GM23338 (cell line): ENCODE measurements at regions not wholly inside any gene's neighbourhood (a gene's known extent, or its start where the extent isn't known, plus 50 kb on each side); places are given as distances from the start of the nearest gene placed in this dataset.

Source experiments
- ATAC-seq: fragments of 200-7000 bp; cut with Tn5 transposase; 3 replicates; pipeline ENCODE4 v1.9.1; 2020
- DNase-seq: peaks from one replicate; pipeline ENCODE4 v3.0.0-alpha.2; 2015; ENCODE audit warnings: low spot score
- H2AFZ ChIP-seq: fragments of 200-600 bp; sonication (generic); 2 replicates; pipeline ENCODE4 v1.8.0; 2016; ENCODE audit warnings: antibody characterized with exemption, mild to moderate bottlenecking, moderate library complexity
- H3F3A ChIP-seq: fragments of 200-600 bp; sonication (generic); replicated peaks from 2 replicates; pipeline ENCODE4 v1.8.0; 2017; ENCODE audit warnings: antibody characterized with exemption, mixed run types, low read depth
- H3K27ac ChIP-seq: fragments of 200-600 bp; sonication (generic); 2 replicates; pipeline ENCODE4 v1.6.1; 2016; ENCODE audit warnings: low read depth
- H3K27me3 ChIP-seq: fragments of 200-600 bp; sonication (generic); 2 replicates; pipeline ENCODE4 v1.8.0; 2016; ENCODE audit warnings: mild to moderate bottlenecking, mixed run types, moderate library complexity; ENCODE audit not compliant: insufficient read depth
- H3K36me3 ChIP-seq: fragments of 200-600 bp; sonication (generic); 2 replicates; pipeline ENCODE4 v1.8.0; 2016; ENCODE audit warnings: mild to moderate bottlenecking; ENCODE audit not compliant: insufficient read depth
- H3K4me1 ChIP-seq: fragments of 200-600 bp; sonication (generic); 2 replicates; pipeline ENCODE4 v1.8.0; 2016; ENCODE audit warnings: mild to moderate bottlenecking, moderate library complexity; ENCODE audit not compliant: insufficient read depth
- H3K4me2 ChIP-seq: fragments of 200-600 bp; sonication (generic); 2 replicates; pipeline ENCODE4 v1.7.1; 2017; ENCODE audit warnings: mixed run types
- H3K4me3 ChIP-seq: fragments of 200-600 bp; sonication (generic); 2 replicates; pipeline ENCODE4 v1.6.1; 2016; ENCODE audit warnings: mixed run types
- H3K79me2 ChIP-seq: fragments of 200-600 bp; sonication (generic); replicated peaks from 2 replicates; pipeline ENCODE4 v1.8.0; 2017; ENCODE audit warnings: mild to moderate bottlenecking; ENCODE audit not compliant: insufficient read depth
- H3K9me2 ChIP-seq: fragments of 200-600 bp; sonication (generic); 2 replicates; pipeline ENCODE4 v1.8.0; 2017; ENCODE audit not compliant: insufficient read depth
- H4K20me1 ChIP-seq: fragments of 200-600 bp; sonication (generic); replicated peaks from 2 replicates; pipeline ENCODE4 v1.8.0; 2017; ENCODE audit warnings: mild to moderate bottlenecking; ENCODE audit not compliant: insufficient read depth
- H3K27ac Mint-ChIP-seq: 2 replicates; pipeline ENCODE4 v1.8.0; 2020; ENCODE audit warnings: inconsistent platforms, mild to moderate bottlenecking, moderate library complexity, mixed read lengths
- H3K27me3 Mint-ChIP-seq: 3 replicates; pipeline ENCODE4 v1.8.0; 2022; ENCODE audit warnings: low read depth, mild to moderate bottlenecking, moderate library complexity, mixed read lengths, inconsistent platforms; ENCODE audit not compliant: insufficient read depth, poor library complexity
- H3K36me3 Mint-ChIP-seq: 3 replicates; pipeline ENCODE4 v1.8.0; 2021; ENCODE audit warnings: low read depth, mild to moderate bottlenecking, inconsistent platforms, moderate library complexity, mixed read lengths
- H3K4me1 Mint-ChIP-seq: 3 replicates; pipeline ENCODE4 v1.8.0; 2020; ENCODE audit warnings: mild to moderate bottlenecking, inconsistent platforms, mixed read lengths
- H3K4me3 Mint-ChIP-seq: 3 replicates; pipeline ENCODE4 v1.8.0; 2021; ENCODE audit warnings: moderate library complexity, mild to moderate bottlenecking, inconsistent platforms, mixed read lengths
- H3K9me3 Mint-ChIP-seq: 3 replicates; pipeline ENCODE4 v1.8.0; 2020; ENCODE audit warnings: moderate library complexity, mild to moderate bottlenecking, inconsistent platforms, mixed read lengths
- EZH2 ChIP-seq: fragments of 200-600 bp; sonication (generic); IDR thresholded peaks from one replicate; pipeline ENCODE4 v1.8.0; 2017; ENCODE audit warnings: antibody characterized with exemption, mild to moderate bottlenecking, low read depth; ENCODE audit not compliant: unreplicated experiment
- EZH2phosphoT487 ChIP-seq: fragments of 200-600 bp; sonication (generic); IDR thresholded peaks from one replicate; pipeline ENCODE4 v1.8.1; 2018; ENCODE audit warnings: antibody characterized with exemption; ENCODE audit not compliant: unreplicated experiment
- NANOG ChIP-seq: IDR thresholded peaks from 2 replicates; pipeline ENCODE4 v1.6.1; 2016; ENCODE audit warnings: antibody characterized with exemption, borderline replicate concordance
- POLR2AphosphoS5 ChIP-seq: IDR thresholded peaks from 2 replicates; pipeline ENCODE4 v1.6.1; 2016; ENCODE audit warnings: antibody characterized with exemption, low read depth
- STAT1 ChIP-seq: IDR thresholded peaks from one replicate; pipeline ENCODE4 v1.6.1; 2016; ENCODE audit warnings: antibody characterized with exemption; ENCODE audit not compliant: unreplicated experiment
- TF ChIP-seq, protein P1 (sequence below): fragments of 250-450 bp; sonication (Bioruptor Pico); IDR thresholded peaks from 2 replicates; pipeline ENCODE4 v1.5.0; 2020; ENCODE audit warnings: mild to moderate bottlenecking, moderate library complexity

DNA sequence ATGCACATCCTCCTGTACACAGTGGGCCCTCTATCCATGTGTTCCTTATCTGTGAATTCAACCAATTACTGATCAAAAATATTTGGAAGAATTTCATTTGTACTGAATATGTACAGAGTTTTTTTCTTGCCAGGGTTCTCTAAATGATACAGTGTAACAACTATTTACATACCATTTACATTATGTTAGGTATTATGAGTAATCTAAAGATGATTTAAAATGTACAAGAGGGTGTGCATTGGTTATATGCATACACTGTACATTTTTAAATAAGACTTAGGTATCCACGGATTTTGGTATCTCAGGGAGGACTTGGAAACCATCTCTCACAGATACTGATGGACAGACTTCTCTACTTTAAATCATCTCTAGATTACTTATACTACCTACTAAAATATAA lies 1333.9 kb downstream of the PCDH18 start:
- no peaks in the 10 kb centered on the region for H3K79me2 ChIP-seq
- H3K9me2 ChIP-seq = no peaks in the 10 kb centered on the region
- DNase-seq (no peak), ATAC-seq (no peak)
- no peaks in the 10 kb centered on the region for H3K4me1 Mint-ChIP-seq
- TF ChIP-seq, protein P1, sequence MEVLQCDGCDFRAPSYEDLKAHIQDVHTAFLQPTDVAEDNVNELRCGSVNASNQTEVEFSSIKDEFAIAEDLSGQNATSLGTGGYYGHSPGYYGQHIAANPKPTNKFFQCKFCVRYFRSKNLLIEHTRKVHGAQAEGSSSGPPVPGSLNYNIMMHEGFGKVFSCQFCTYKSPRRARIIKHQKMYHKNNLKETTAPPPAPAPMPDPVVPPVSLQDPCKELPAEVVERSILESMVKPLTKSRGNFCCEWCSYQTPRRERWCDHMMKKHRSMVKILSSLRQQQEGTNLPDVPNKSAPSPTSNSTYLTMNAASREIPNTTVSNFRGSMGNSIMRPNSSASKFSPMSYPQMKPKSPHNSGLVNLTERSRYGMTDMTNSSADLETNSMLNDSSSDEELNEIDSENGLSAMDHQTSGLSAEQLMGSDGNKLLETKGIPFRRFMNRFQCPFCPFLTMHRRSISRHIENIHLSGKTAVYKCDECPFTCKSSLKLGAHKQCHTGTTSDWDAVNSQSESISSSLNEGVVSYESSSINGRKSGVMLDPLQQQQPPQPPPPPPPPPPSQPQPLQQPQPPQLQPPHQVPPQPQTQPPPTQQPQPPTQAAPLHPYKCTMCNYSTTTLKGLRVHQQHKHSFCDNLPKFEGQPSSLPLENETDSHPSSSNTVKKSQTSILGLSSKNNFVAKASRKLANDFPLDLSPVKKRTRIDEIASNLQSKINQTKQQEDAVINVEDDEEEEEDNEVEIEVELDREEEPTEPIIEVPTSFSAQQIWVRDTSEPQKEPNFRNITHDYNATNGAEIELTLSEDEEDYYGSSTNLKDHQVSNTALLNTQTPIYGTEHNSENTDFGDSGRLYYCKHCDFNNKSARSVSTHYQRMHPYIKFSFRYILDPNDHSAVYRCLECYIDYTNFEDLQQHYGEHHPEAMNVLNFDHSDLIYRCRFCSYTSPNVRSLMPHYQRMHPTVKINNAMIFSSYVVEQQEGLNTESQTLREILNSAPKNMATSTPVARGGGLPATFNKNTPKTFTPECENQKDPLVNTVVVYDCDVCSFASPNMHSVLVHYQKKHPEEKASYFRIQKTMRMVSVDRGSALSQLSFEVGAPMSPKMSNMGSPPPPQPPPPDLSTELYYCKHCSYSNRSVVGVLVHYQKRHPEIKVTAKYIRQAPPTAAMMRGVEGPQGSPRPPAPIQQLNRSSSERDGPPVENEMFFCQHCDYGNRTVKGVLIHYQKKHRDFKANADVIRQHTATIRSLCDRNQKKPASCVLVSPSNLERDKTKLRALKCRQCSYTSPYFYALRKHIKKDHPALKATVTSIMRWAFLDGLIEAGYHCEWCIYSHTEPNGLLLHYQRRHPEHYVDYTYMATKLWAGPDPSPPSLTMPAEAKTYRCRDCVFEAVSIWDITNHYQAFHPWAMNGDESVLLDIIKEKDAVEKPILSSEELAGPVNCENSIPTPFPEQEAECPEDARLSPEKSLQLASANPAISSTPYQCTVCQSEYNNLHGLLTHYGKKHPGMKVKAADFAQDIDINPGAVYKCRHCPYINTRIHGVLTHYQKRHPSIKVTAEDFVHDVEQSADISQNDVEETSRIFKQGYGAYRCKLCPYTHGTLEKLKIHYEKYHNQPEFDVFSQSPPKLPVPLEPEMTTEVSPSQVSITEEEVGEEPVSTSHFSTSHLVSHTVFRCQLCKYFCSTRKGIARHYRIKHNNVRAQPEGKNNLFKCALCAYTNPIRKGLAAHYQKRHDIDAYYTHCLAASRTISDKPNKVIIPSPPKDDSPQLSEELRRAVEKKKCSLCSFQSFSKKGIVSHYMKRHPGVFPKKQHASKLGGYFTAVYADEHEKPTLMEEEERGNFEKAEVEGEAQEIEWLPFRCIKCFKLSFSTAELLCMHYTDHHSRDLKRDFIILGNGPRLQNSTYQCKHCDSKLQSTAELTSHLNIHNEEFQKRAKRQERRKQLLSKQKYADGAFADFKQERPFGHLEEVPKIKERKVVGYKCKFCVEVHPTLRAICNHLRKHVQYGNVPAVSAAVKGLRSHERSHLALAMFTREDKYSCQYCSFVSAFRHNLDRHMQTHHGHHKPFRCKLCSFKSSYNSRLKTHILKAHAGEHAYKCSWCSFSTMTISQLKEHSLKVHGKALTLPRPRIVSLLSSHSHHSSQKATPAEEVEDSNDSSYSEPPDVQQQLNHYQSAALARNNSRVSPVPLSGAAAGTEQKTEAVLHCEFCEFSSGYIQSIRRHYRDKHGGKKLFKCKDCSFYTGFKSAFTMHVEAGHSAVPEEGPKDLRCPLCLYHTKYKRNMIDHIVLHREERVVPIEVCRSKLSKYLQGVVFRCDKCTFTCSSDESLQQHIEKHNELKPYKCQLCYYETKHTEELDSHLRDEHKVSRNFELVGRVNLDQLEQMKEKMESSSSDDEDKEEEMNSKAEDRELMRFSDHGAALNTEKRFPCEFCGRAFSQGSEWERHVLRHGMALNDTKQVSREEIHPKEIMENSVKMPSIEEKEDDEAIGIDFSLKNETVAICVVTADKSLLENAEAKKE (CRISPR knock-in tag) = no peak
- TF ChIP-seq EZH2phosphoT487 (no peak), EZH2 (no peak), POLR2AphosphoS5 (no peak)
- H3K27ac Mint-ChIP-seq = no peak overlapping the region
- H3K36me3 Mint-ChIP-seq = peaks cover 16% of the 10 kb centered on the region
- peaks cover 15% of the 10 kb centered on the region; the same call in 1 of the 2 replicates for H3K27me3 ChIP-seq
- no peak overlapping the region for H3K4me3 Mint-ChIP-seq
- H2AFZ ChIP-seq = no peak overlapping the region
- no peak overlapping the region for H3K27ac ChIP-seq
- no peak overlapping the region for H3K4me2 ChIP-seq
- no peak overlapping the region for H3K4me3 ChIP-seq
- H3K27me3 Mint-ChIP-seq = peaks cover 19% of the 10 kb centered on the region
- H4K20me1 ChIP-seq = no peaks in the 10 kb centered on the region
- H3K4me1 ChIP-seq = no peaks in the 10 kb centered on the region
- H3F3A ChIP-seq = no peaks in the 10 kb centered on the region
- no peaks in the 10 kb centered on the region for H3K36me3 ChIP-seq
- H3K9me3 Mint-ChIP-seq = peaks cover 15% of the 10 kb centered on the region

DNA sequence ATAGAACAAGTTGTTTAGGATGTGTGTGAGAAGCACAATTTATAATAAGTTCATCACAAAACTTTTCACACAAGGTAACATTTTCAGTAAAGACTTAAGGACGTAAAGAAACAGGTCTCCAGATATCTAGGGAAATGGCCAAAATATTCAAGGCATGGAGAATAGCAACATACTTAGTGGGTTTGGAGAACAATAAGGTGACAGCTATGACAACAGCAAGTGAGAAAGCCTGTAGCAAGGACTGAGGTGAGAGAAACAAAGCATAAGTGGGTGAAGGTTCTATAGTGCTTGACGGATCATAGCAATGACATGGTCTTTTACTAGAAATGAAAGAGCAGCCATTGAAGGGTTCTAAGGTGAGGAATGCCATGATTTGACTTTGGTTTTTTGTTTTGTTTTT lies 1337.3 kb downstream of the PCDH18 start:
- Histone ChIP-seq H3K79me2 (no peaks in the 10 kb centered on the region), H3K27me3 (no peaks in the 10 kb centered on the region), H3K4me3 (no peak overlapping the region), H3K9me2 (no peaks in the 10 kb centered on the region), H3F3A (no peaks in the 10 kb centered on the region), H3K27ac (no peak overlapping the region), H4K20me1 (no peaks in the 10 kb centered on the region), H3K4me2 (no peak overlapping the region), H2AFZ (no peak overlapping the region), H3K4me1 (no peaks in the 10 kb centered on the region), H3K36me3 (no peaks in the 10 kb centered on the region)
- DNase-seq (no peak), ATAC-seq (no peak)
- no peaks in the 10 kb centered on the region for H3K36me3 Mint-ChIP-seq
- no peak overlapping the region for H3K27ac Mint-ChIP-seq
- no peaks in the 10 kb centered on the region; the same call in 2 of the 3 replicates for H3K9me3 Mint-ChIP-seq
- no peaks in the 10 kb centered on the region for H3K4me1 Mint-ChIP-seq
- H3K27me3 Mint-ChIP-seq = no peaks in the 10 kb centered on the region
- H3K4me3 Mint-ChIP-seq = no peak overlapping the region
- TF ChIP-seq NANOG (no peak), POLR2AphosphoS5 (no peak), STAT1 (no peak)
- TF ChIP-seq, protein P1 (CRISPR knock-in tag) = no peak
